Brain microvascular endothelial cell (primary cell): ENCODE measurements at regions not wholly inside any gene's neighbourhood (a gene's known extent, or its start where the extent isn't known, plus 50 kb on each side); places are given as distances from the start of the nearest gene placed in this dataset.

ENCODE experiments used
- DNase-seq: peaks from one replicate; pipeline ENCODE4 v3.0.0-alpha.2; 2020
- H3K27ac ChIP-seq: fragments of 250-450 bp; sonication (Bioruptor Pico); 2 replicates; pipeline ENCODE4 v1.5.1; 2020; ENCODE audit warnings: mild to moderate bottlenecking, moderate library complexity
- H3K27me3 ChIP-seq: fragments of 250-450 bp; sonication (Bioruptor Pico); replicated peaks from 2 replicates; pipeline ENCODE4 v1.5.1; 2020; ENCODE audit warnings: mild to moderate bottlenecking
- H3K36me3 ChIP-seq: fragments of 250-450 bp; sonication (Bioruptor Pico); replicated peaks from 2 replicates; pipeline ENCODE4 v1.5.1; 2020; ENCODE audit warnings: mild to moderate bottlenecking
- H3K4me3 ChIP-seq: 2 replicates; pipeline ENCODE4 v1.5.1; 2011; ENCODE audit warnings: low read depth, mild to moderate bottlenecking, control low read depth, low read length, moderate library complexity
- CTCF ChIP-seq: IDR thresholded peaks from 2 replicates; pipeline ENCODE4 v1.5.1; 2011; ENCODE audit warnings: low read depth, mild to moderate bottlenecking, moderate library complexity, low read length, control low read depth, inconsistent platforms; ENCODE audit errors: missing control alignments
- in situ Hi-C: cut with HindIII; loops from 2 replicates; pipeline ENCODE4 v1.10.0; 2017; ENCODE audit warnings: low sequenced_read_pairs, low pct_ligation_motif_present

- H3K27me3 ChIP-seq: no peaks in the 10 kb centered on the region
- H3K36me3 ChIP-seq: no peaks in the 10 kb centered on the region
- no peak overlapping the region for H3K4me3 ChIP-seq
- in situ Hi-C loops: no loop called here
- H3K27ac ChIP-seq: no peak overlapping the region
- no peak for DNase-seq
- TF ChIP-seq CTCF: no peak
Observed at GRCh38 chr9:532707-533106, 308.8 kb upstream of the DMRT1 start.

GRCh38 chr9:534886-535285 is 306.6 kb upstream of the DMRT1 start:
- Histone ChIP-seq H3K27ac (no peak overlapping the region), H3K36me3 (no peaks in the 10 kb centered on the region), H3K4me3 (no peak overlapping the region), H3K27me3 (no peaks in the 10 kb centered on the region)
- in situ Hi-C loops: no loop called here
- TF ChIP-seq CTCF: no peak
- no peak for DNase-seq

GRCh38 chr9:535356-535755 is 306.1 kb upstream of the DMRT1 start:
- H3K27me3 ChIP-seq: no peaks in the 10 kb centered on the region
- no peaks in the 10 kb centered on the region for H3K36me3 ChIP-seq
- H3K27ac ChIP-seq: no peak overlapping the region
- in situ Hi-C loops: no loop called here
- no peak for DNase-seq
- TF ChIP-seq CTCF: no peak
- H3K4me3 ChIP-seq: no peak overlapping the region

- no peak for DNase-seq
- Histone ChIP-seq H3K4me3 (no peak overlapping the region), H3K27ac (no peak overlapping the region), H3K27me3 (no peaks in the 10 kb centered on the region), H3K36me3 (no peaks in the 10 kb centered on the region)
- TF ChIP-seq CTCF: no peak
- in situ Hi-C loops: no loop called here
Observed at GRCh38 chr9:536597-537511, 304.6 kb upstream of the DMRT1 start.

- Histone ChIP-seq H3K27me3 (no peaks in the 10 kb centered on the region), H3K27ac (no peak overlapping the region), H3K4me3 (no peak overlapping the region), H3K36me3 (no peaks in the 10 kb centered on the region)
- no peak for DNase-seq
- no peak for TF ChIP-seq CTCF
- in situ Hi-C loops: no loop called here
Observed at GRCh38 chr9:543478-543877, 298.0 kb upstream of the DMRT1 start.

- in situ Hi-C loops: no loop called here
- DNase-seq: no peak
- Histone ChIP-seq H3K27me3 (no peaks in the 10 kb centered on the region), H3K36me3 (no peaks in the 10 kb centered on the region), H3K4me3 (no peak overlapping the region), H3K27ac (no peak overlapping the region)
- TF ChIP-seq CTCF: no peak
Observed at GRCh38 chr9:545480-545879, 296.0 kb upstream of the DMRT1 start.
